H1 (cell line): ENCODE measurements at regions not wholly inside any gene's neighbourhood (a gene's known extent, or its start where the extent isn't known, plus 50 kb on each side); places are given as distances from the start of the nearest gene placed in this dataset.

Source experiments
- CTCF ChIA-PET: fragments of 300-600 bp; sonication (Branson Sonifier 250); formaldehyde crosslinking; loops from one replicate; lab custom pipeline; 2021; ENCODE audit not compliant: partially characterized antibody; lab: Charles Lee
- POLR2A ChIA-PET: fragments of 300-600 bp; sonication (Branson Sonifier 250); formaldehyde crosslinking; loops from one replicate; lab custom pipeline; 2021; ENCODE audit warnings: inconsistent platforms; ENCODE audit not compliant: partially characterized antibody; lab: Charles Lee
- DNase-seq, 2 experiments: peaks; one replicate each; pipeline versions ENCODE4 v3.0.0 to v3.0.0-alpha.2; 2010 to 2022; ENCODE audit warnings: low spot score in 2 of 2, low read depth in 1 of 2, mixed read lengths in 1 of 2
- FAIRE-seq: peaks from 2 replicates; lab custom pipeline; 2011; peaks lifted over from hg19 to GRCh38; lab: Jason Lieb, UNC
- H2AFZ ChIP-seq: 2 replicates; pipeline ENCODE4 v1.8.1; 2012; ENCODE audit warnings: low read length, inconsistent platforms
- H2AK5ac ChIP-seq: 2 replicates; pipeline ENCODE4 v1.6.1; 2013; ENCODE audit warnings: low read depth, low read length
- H2BK120ac ChIP-seq: replicated peaks from 2 replicates; pipeline ENCODE3; 2013; ENCODE audit warnings: low read depth, low read length, inconsistent platforms
- H2BK12ac ChIP-seq: 2 replicates; pipeline ENCODE4 v1.6.1; 2013; ENCODE audit warnings: low read depth, low read length
- H2BK15ac ChIP-seq: 2 replicates; pipeline ENCODE4 v1.6.1; 2013; ENCODE audit warnings: low read length
- H2BK20ac ChIP-seq: 2 replicates; pipeline ENCODE4 v1.6.1; 2013; ENCODE audit warnings: low read length
- H2BK5ac ChIP-seq: 2 replicates; pipeline ENCODE4 v1.6.1; 2013; ENCODE audit warnings: low read depth, low read length
- H3K14ac ChIP-seq: 2 replicates; pipeline ENCODE4 v1.6.1; 2013; ENCODE audit warnings: inconsistent platforms; ENCODE audit not compliant: insufficient read length
- H3K18ac ChIP-seq: 2 replicates; pipeline ENCODE4 v1.6.1; 2013; ENCODE audit warnings: low read length; ENCODE audit errors: extremely low read depth
- H3K23ac ChIP-seq: 2 replicates; pipeline ENCODE4 v1.6.1; 2013; ENCODE audit warnings: inconsistent platforms; ENCODE audit not compliant: insufficient read length
- H3K23me2 ChIP-seq: 2 replicates; pipeline ENCODE4 v1.6.1; 2013; ENCODE audit warnings: low read depth, low read length
- H3K27ac ChIP-seq: 2 replicates; pipeline ENCODE4 v1.6.1; 2011; ENCODE audit warnings: low read depth, low read length, inconsistent platforms
- H3K27me3 ChIP-seq, 4 experiments: replicated peaks in 1 of 4; 1 replicate in 1 of 4; 2 replicates in 3 of 4; pipeline versions ENCODE4 v1.6.1 to v1.8.1; 2011 to 2013; ENCODE audit warnings: low read length in 3 of 4, mild to moderate bottlenecking in 3 of 4, inconsistent platforms in 2 of 4, mixed read lengths in 2 of 4, moderate library complexity in 1 of 4; ENCODE audit not compliant: control insufficient read depth in 3 of 4, insufficient read depth in 3 of 4; ENCODE audit errors: extremely low read depth in 1 of 4
- H3K36me3 ChIP-seq, 4 experiments: 2 replicates each; pipeline versions ENCODE4 v1.6.1 to v1.8.1; 2011 to 2013; ENCODE audit warnings: mild to moderate bottlenecking in 4 of 4, low read length in 3 of 4, moderate library complexity in 2 of 4, control low read depth in 1 of 4, inconsistent platforms in 1 of 4; ENCODE audit not compliant: insufficient read depth in 4 of 4, control insufficient read depth in 2 of 4
- H3K4ac ChIP-seq: replicated peaks from 2 replicates; pipeline ENCODE3; 2013; ENCODE audit warnings: low read length, low read depth, mixed read lengths, inconsistent platforms; ENCODE audit not compliant: insufficient read length
- H3K4me1 ChIP-seq, 4 experiments: replicated peaks in 1 of 4; 1 replicate in 1 of 4; 2 replicates in 3 of 4; pipeline versions ENCODE4 v1.6.1 to v1.8.1; 2011 to 2013; ENCODE audit warnings: low read length in 3 of 4, inconsistent platforms in 2 of 4, mixed read lengths in 1 of 4; ENCODE audit not compliant: insufficient read depth in 4 of 4, control insufficient read depth in 3 of 4
- H3K4me2 ChIP-seq, 2 experiments: 2 replicates each; pipeline versions ENCODE4 v1.6.1 to v1.8.1; 2011 to 2013; ENCODE audit warnings: low read depth in 2 of 2, low read length in 2 of 2, control low read depth in 1 of 2, inconsistent platforms in 1 of 2, mild to moderate bottlenecking in 1 of 2; ENCODE audit not compliant: insufficient read depth in 1 of 2
- H3K4me3 ChIP-seq, 4 experiments: fragments of 200-600, 300-600 bp in 1 of 4; sonication (generic), shearing (Covaris generic), sonication (Bioruptor Twin) in 1 of 4; 2 replicates each; pipeline versions ENCODE4 v1.5.1 to v1.8.1; 2011 to 2016; ENCODE audit warnings: low read length in 4 of 4, low read depth in 3 of 4, control low read depth in 2 of 4, inconsistent platforms in 2 of 4, mild to moderate bottlenecking in 2 of 4, mixed read lengths in 1 of 4, moderate library complexity in 1 of 4; ENCODE audit not compliant: insufficient read depth in 2 of 4; ENCODE audit errors: extremely low read depth in 1 of 4
- H3K56ac ChIP-seq: replicated peaks from 2 replicates; pipeline ENCODE3; 2013; ENCODE audit warnings: low read depth, mild to moderate bottlenecking, mixed read lengths, low read length, inconsistent platforms; ENCODE audit not compliant: insufficient read length
- H3K79me1 ChIP-seq: 2 replicates; pipeline ENCODE4 v1.6.1; 2013; ENCODE audit warnings: low read depth, low read length, control low read depth
- H3K79me2 ChIP-seq, 2 experiments: 2 replicates each; pipeline versions ENCODE4 v1.6.1 to v1.8.1; 2012 to 2013; ENCODE audit warnings: low read length in 2 of 2, mild to moderate bottlenecking in 2 of 2, inconsistent platforms in 1 of 2; ENCODE audit not compliant: insufficient read depth in 2 of 2, control insufficient read depth in 1 of 2
- H3K9ac ChIP-seq, 4 experiments: replicated peaks in 1 of 4; 1 replicate in 1 of 4; 2 replicates in 3 of 4; pipeline versions ENCODE4 v1.6.1 to v1.8.1; 2011 to 2013; ENCODE audit warnings: low read depth in 3 of 4, low read length in 3 of 4, control low read depth in 2 of 4, mild to moderate bottlenecking in 2 of 4, moderate library complexity in 2 of 4, inconsistent platforms in 1 of 4; ENCODE audit errors: extremely low read depth in 1 of 4
- H3K9me3 ChIP-seq, 2 experiments: 2 replicates each; pipeline versions ENCODE4 v1.6.1 to v1.8.1; 2012 to 2013; ENCODE audit warnings: mild to moderate bottlenecking in 2 of 2, moderate library complexity in 2 of 2, control low read depth in 1 of 2, inconsistent platforms in 1 of 2, low read depth in 1 of 2, low read length in 1 of 2, mixed read lengths in 1 of 2; ENCODE audit not compliant: insufficient read depth in 2 of 2
- H4K20me1 ChIP-seq, 2 experiments: replicated peaks in 1 of 2; 2 replicates each; pipeline versions ENCODE3 to v1.8.1; 2011 to 2013; ENCODE audit warnings: inconsistent platforms in 2 of 2, low read length in 2 of 2, mild to moderate bottlenecking in 1 of 2; ENCODE audit not compliant: insufficient read depth in 2 of 2, control insufficient read depth in 1 of 2
- H4K5ac ChIP-seq: 2 replicates; pipeline ENCODE4 v1.6.1; 2013; ENCODE audit warnings: low read length, low read depth, mixed read lengths, inconsistent platforms; ENCODE audit not compliant: insufficient read length
- H4K8ac ChIP-seq: 2 replicates; pipeline ENCODE4 v1.8.0; 2013; ENCODE audit warnings: mild to moderate bottlenecking, moderate library complexity, low read length, inconsistent platforms; ENCODE audit not compliant: insufficient read depth; ENCODE audit errors: extremely low read depth
- H4K91ac ChIP-seq: replicated peaks from 2 replicates; pipeline ENCODE3; 2013; ENCODE audit warnings: low read length, mixed read lengths, inconsistent platforms; ENCODE audit not compliant: insufficient read length
- CREB1 ChIP-seq: IDR thresholded peaks from 2 replicates; pipeline ENCODE4 v1.6.1; 2012; ENCODE audit warnings: inconsistent platforms
- EZH2 ChIP-seq: fragments of 200-600 bp; sonication (generic); IDR thresholded peaks from 2 replicates; pipeline ENCODE4 v1.7.1; 2012; ENCODE audit warnings: low read depth, mild to moderate bottlenecking, moderate library complexity, low read length, inconsistent platforms; ENCODE audit not compliant: severe bottlenecking
- RXRA ChIP-seq: IDR thresholded peaks from 2 replicates; pipeline ENCODE4 v1.6.1; 2011; ENCODE audit warnings: low read depth, mild to moderate bottlenecking, low read length, moderate library complexity; ENCODE audit not compliant: insufficient read depth
- SIX5 ChIP-seq: IDR thresholded peaks from 2 replicates; pipeline ENCODE4 v1.6.1; 2011; ENCODE audit warnings: mild to moderate bottlenecking, low read depth, low read length
- SUZ12 ChIP-seq: fragments of 200-600 bp; sonication (generic); IDR thresholded peaks from 2 replicates; pipeline ENCODE4 v1.6.1; 2012; ENCODE audit warnings: mild to moderate bottlenecking, inconsistent platforms, low read length, moderate library complexity, mixed read lengths
- TAF7 ChIP-seq: optimal IDR thresholded peaks from 2 replicates; pipeline ENCODE3; 2011; ENCODE audit warnings: low read depth, mild to moderate bottlenecking, inconsistent platforms, low read length, moderate library complexity, borderline replicate concordance
- TEAD4 ChIP-seq: IDR thresholded peaks from 2 replicates; pipeline ENCODE4 v1.6.1; 2012; ENCODE audit warnings: low read depth, low read length, inconsistent platforms, mixed read lengths
- USF2 ChIP-seq: IDR thresholded peaks from 2 replicates; pipeline ENCODE4 v1.6.1; 2011; ENCODE audit warnings: low read length, improper control_type of control experiment
- WGBS, 2 experiments: shearing (Covaris generic) in 1 of 2; methylation state at CpG; one replicate each; pipeline versions ENCODE4 v1.1.6 to v1.1.7; 2013 to 2015; ENCODE audit warnings: low lambda C conversion rate in 2 of 2, mixed read lengths in 2 of 2, inconsistent platforms in 1 of 2, low coverage in 1 of 2, missing lambda C conversion rate in 1 of 2; ENCODE audit not compliant: insufficient replicate concordance in 2 of 2, insufficient coverage in 1 of 2, insufficient read length in 1 of 2; ENCODE audit errors: extremely low coverage in 1 of 2, missing lambda C conversion rate in 1 of 2; 5-methylcytosine and 5-hydroxymethylcytosine counted together

- no peak overlapping the region for H4K5ac ChIP-seq
- H2BK120ac ChIP-seq: no peak overlapping the region
- H4K91ac ChIP-seq: no peak overlapping the region
- H2BK12ac ChIP-seq: no peak overlapping the region
- no peaks in the 10 kb centered on the region for H3K79me2 ChIP-seq
- no peaks in the 10 kb centered on the region for H3K4me1 ChIP-seq
- POLR2A ChIA-PET: no interaction called here
- no peaks in the 10 kb centered on the region for H3K23me2 ChIP-seq
- TF ChIP-seq RXRA: no peak
- TF ChIP-seq TEAD4: no peak
- no peak for TF ChIP-seq CREB1
- TF ChIP-seq SUZ12: no peak
- TF ChIP-seq TAF7: no peak
- no peak for TF ChIP-seq SIX5
- TF ChIP-seq EZH2: no peak
- TF ChIP-seq USF2: no peak
- peaks cover 10 to 17% of the 10 kb centered on the region in 2 experiments; a peak in 3 of 4 replicates for H3K9me3 ChIP-seq
- H3K56ac ChIP-seq: no peak overlapping the region
- H4K20me1 ChIP-seq: no peaks in the 10 kb centered on the region
- WGBS, 2 experiments: 96% methylated on average over 2 of the region's 2 CpGs; no CpG with 5 or more reads in 1 of the 2 experiments
- H3K36me3 ChIP-seq: no peaks in the 10 kb centered on the region
- no peaks in the 10 kb centered on the region for H3K79me1 ChIP-seq
- H2AK5ac ChIP-seq: no peak overlapping the region
- H3K23ac ChIP-seq: no peak overlapping the region
- H2AFZ ChIP-seq: no peak overlapping the region
- no peak overlapping the region for H3K4ac ChIP-seq
- H3K4me2 ChIP-seq: no peak overlapping the region
- FAIRE-seq (no peak), DNase-seq (no peak)
- no peak overlapping the region for H4K8ac ChIP-seq
- H3K27ac ChIP-seq: no peak overlapping the region
- no peak overlapping the region for H3K9ac ChIP-seq
- H3K18ac ChIP-seq: no peak overlapping the region
- no peak overlapping the region for H3K4me3 ChIP-seq
- H3K27me3 ChIP-seq: no peaks in the 10 kb centered on the region; a peak in 1 of 7 replicates
- no peak overlapping the region for H3K14ac ChIP-seq
- H2BK5ac ChIP-seq: no peak overlapping the region
- no peak overlapping the region for H2BK15ac ChIP-seq
- no peak overlapping the region for H2BK20ac ChIP-seq
- CTCF ChIA-PET: interaction anchor here (0.6 to 1.3 kb wide), 2 partner anchors 16 to 193 kb away, joined by 3 read pairs; no protein-coding TSS in a partner anchor
Observed at GRCh38 chr7:131251371-131251770, 76.3 kb upstream of the MKLN1 start.
